H9 (cell line): ENCODE measurements at regions not wholly inside any gene's neighbourhood (a gene's known extent, or its start where the extent isn't known, plus 50 kb on each side); places are given as distances from the start of the nearest gene placed in this dataset.

Source experiments
- DNase-seq: peaks from one replicate; pipeline ENCODE4 v3.0.0-alpha.2; 2017
- H2AFZ ChIP-seq: one replicate; pipeline ENCODE4 v1.6.1; 2013; ENCODE audit warnings: mild to moderate bottlenecking, low read length, control low read depth, moderate library complexity
- H2AK5ac ChIP-seq: 2 replicates; pipeline ENCODE4 v1.6.1; 2013; ENCODE audit warnings: low read length, control low read depth, mixed read lengths; ENCODE audit not compliant: insufficient read length
- H2BK120ac ChIP-seq: one replicate; pipeline ENCODE4 v1.6.1; 2013; ENCODE audit warnings: low read depth, mild to moderate bottlenecking, low read length, control low read depth, inconsistent platforms; ENCODE audit not compliant: poor library complexity, severe bottlenecking
- H2BK12ac ChIP-seq: 2 replicates; pipeline ENCODE4 v1.6.1; 2013; ENCODE audit warnings: low read length, control low read depth, mixed read lengths, low read depth; ENCODE audit not compliant: insufficient read length
- H2BK15ac ChIP-seq: 2 replicates; pipeline ENCODE4 v1.6.1; 2013; ENCODE audit warnings: low read depth, low read length, control low read depth
- H2BK20ac ChIP-seq: one replicate; pipeline ENCODE4 v1.6.1; 2013; ENCODE audit warnings: low read depth, mild to moderate bottlenecking, low read length, control low read depth, inconsistent platforms; ENCODE audit not compliant: poor library complexity, severe bottlenecking
- H2BK5ac ChIP-seq: 2 replicates; pipeline ENCODE4 v1.6.1; 2013; ENCODE audit warnings: low read length, control low read depth, mixed read lengths; ENCODE audit not compliant: insufficient read length
- H3K14ac ChIP-seq: 2 replicates; pipeline ENCODE4 v1.6.1; 2013; ENCODE audit warnings: low read length, control low read depth; ENCODE audit not compliant: insufficient read depth
- H3K18ac ChIP-seq: 2 replicates; pipeline ENCODE4 v1.6.1; 2013; ENCODE audit warnings: low read depth, mild to moderate bottlenecking, mixed read lengths, low read length, control low read depth; ENCODE audit not compliant: insufficient read length
- H3K23ac ChIP-seq: 2 replicates; pipeline ENCODE4 v1.6.1; 2013; ENCODE audit warnings: low read length, control low read depth, mixed read lengths, low read depth; ENCODE audit not compliant: insufficient read length
- H3K23me2 ChIP-seq: 2 replicates; pipeline ENCODE4 v1.6.1; 2013; ENCODE audit warnings: low read depth, mild to moderate bottlenecking, mixed read lengths, low read length, control low read depth; ENCODE audit not compliant: insufficient read length, poor library complexity, severe bottlenecking
- H3K27ac ChIP-seq: 2 replicates; pipeline ENCODE4 v1.5.1; 2013; ENCODE audit warnings: low read length, control low read depth, mixed read lengths, low read depth; ENCODE audit not compliant: insufficient read length
- H3K27me3 ChIP-seq: 2 replicates; pipeline ENCODE4 v1.6.1; 2013; ENCODE audit warnings: low read length, control low read depth, inconsistent platforms; ENCODE audit not compliant: insufficient read depth
- H3K4ac ChIP-seq: 2 replicates; pipeline ENCODE4 v1.6.1; 2013; ENCODE audit warnings: low read depth, mild to moderate bottlenecking, control low read depth, inconsistent platforms, low read length, moderate library complexity
- H3K4me1 ChIP-seq: 2 replicates; pipeline ENCODE4 v1.6.1; 2013; ENCODE audit warnings: low read length, control low read depth, inconsistent platforms; ENCODE audit not compliant: insufficient read depth
- H3K4me2 ChIP-seq: 2 replicates; pipeline ENCODE4 v1.6.1; 2013; ENCODE audit warnings: low read length, control low read depth, mixed read lengths; ENCODE audit not compliant: insufficient read length, insufficient read depth
- H3K56ac ChIP-seq: 2 replicates; pipeline ENCODE4 v1.6.1; 2013; ENCODE audit warnings: low read depth, mild to moderate bottlenecking, mixed read lengths, low read length, control low read depth; ENCODE audit not compliant: insufficient read length
- H3K79me1 ChIP-seq: 2 replicates; pipeline ENCODE4 v1.6.1; 2013; ENCODE audit warnings: low read depth, mild to moderate bottlenecking, moderate library complexity, low read length, control low read depth, inconsistent platforms; ENCODE audit not compliant: insufficient read depth, poor library complexity, severe bottlenecking
- H3K79me2 ChIP-seq: 2 replicates; pipeline ENCODE4 v1.6.1; 2013; ENCODE audit warnings: low read length, control low read depth, inconsistent platforms; ENCODE audit not compliant: insufficient read depth
- H3K9ac ChIP-seq: 2 replicates; pipeline ENCODE4 v1.6.1; 2013; ENCODE audit warnings: low read length, control low read depth, mixed read lengths; ENCODE audit not compliant: insufficient read length; ENCODE audit errors: extremely low read depth
- H3K9me3 ChIP-seq: one replicate; pipeline ENCODE4 v1.6.1; 2013; ENCODE audit warnings: low read depth, low read length, inconsistent platforms; ENCODE audit not compliant: control insufficient read depth
- H3T11ph ChIP-seq: one replicate; pipeline ENCODE4 v1.6.1; 2013; ENCODE audit warnings: mild to moderate bottlenecking, low read length, control low read depth, inconsistent platforms
- H4K20me1 ChIP-seq: one replicate; pipeline ENCODE4 v1.6.1; 2013; ENCODE audit not compliant: control insufficient read depth, insufficient read length, insufficient read depth
- H4K5ac ChIP-seq: 2 replicates; pipeline ENCODE4 v1.6.1; 2013; ENCODE audit warnings: low read depth, mild to moderate bottlenecking, mixed read lengths, low read length, control low read depth; ENCODE audit not compliant: insufficient read length
- H4K8ac ChIP-seq: replicated peaks from 2 replicates; pipeline ENCODE4 v1.6.1; 2013; ENCODE audit warnings: low read length, control low read depth, mixed read lengths, low read depth; ENCODE audit not compliant: insufficient read length
- H4K91ac ChIP-seq: 2 replicates; pipeline ENCODE4 v1.6.1; 2013; ENCODE audit warnings: low read depth, mild to moderate bottlenecking, moderate library complexity, mixed read lengths, low read length, control low read depth; ENCODE audit not compliant: insufficient read length
- H3K27ac Mint-ChIP-seq, 3 experiments: 2 replicates in 2 of 3; 3 replicates in 1 of 3; pipeline ENCODE4 v1.8.0; 2020 to 2021; ENCODE audit warnings: mixed read lengths in 3 of 3, mild to moderate bottlenecking in 1 of 3, moderate library complexity in 1 of 3
- H3K27me3 Mint-ChIP-seq: 2 replicates; pipeline ENCODE4 v1.8.0; 2021; ENCODE audit warnings: low read depth, mild to moderate bottlenecking, moderate library complexity, mixed read lengths
- H3K36me3 Mint-ChIP-seq, 3 experiments: 2 replicates in 2 of 3; 3 replicates in 1 of 3; pipeline ENCODE4 v1.8.0; 2020 to 2021; ENCODE audit warnings: low read depth in 3 of 3, mixed read lengths in 3 of 3; ENCODE audit not compliant: insufficient read depth in 1 of 3
- H3K4me1 Mint-ChIP-seq, 2 experiments: 2 replicates each; pipeline ENCODE4 v1.8.0; 2020; ENCODE audit warnings: mixed read lengths in 2 of 2
- H3K4me3 Mint-ChIP-seq, 2 experiments: 2 replicates in 1 of 2; 3 replicates in 1 of 2; pipeline ENCODE4 v1.8.0; 2020 to 2021; ENCODE audit warnings: mild to moderate bottlenecking in 2 of 2, mixed read lengths in 2 of 2, moderate library complexity in 1 of 2
- H3K9me3 Mint-ChIP-seq, 2 experiments: 2 replicates in 1 of 2; 3 replicates in 1 of 2; pipeline ENCODE4 v1.8.0; 2020; ENCODE audit warnings: mild to moderate bottlenecking in 2 of 2, mixed read lengths in 2 of 2, moderate library complexity in 1 of 2
- CTCF ChIP-seq: fragments of 200-600 bp; sonication (generic); conservative IDR thresholded peaks from 3 replicates; pipeline ENCODE4 v1.8.0; 2021; ENCODE audit warnings: antibody characterized with exemption, mild to moderate bottlenecking
- WGBS: extraction: QIAGEN DNeasy Blood & Tissue Kit; methylation state at CpG from one replicate; pipeline ENCODE4 v1.1.7; 2013; ENCODE audit warnings: missing lambda C conversion rate, low lambda C conversion rate, mixed read lengths; ENCODE audit not compliant: insufficient read length; ENCODE audit errors: extremely low coverage; 5-methylcytosine and 5-hydroxymethylcytosine counted together

DNA sequence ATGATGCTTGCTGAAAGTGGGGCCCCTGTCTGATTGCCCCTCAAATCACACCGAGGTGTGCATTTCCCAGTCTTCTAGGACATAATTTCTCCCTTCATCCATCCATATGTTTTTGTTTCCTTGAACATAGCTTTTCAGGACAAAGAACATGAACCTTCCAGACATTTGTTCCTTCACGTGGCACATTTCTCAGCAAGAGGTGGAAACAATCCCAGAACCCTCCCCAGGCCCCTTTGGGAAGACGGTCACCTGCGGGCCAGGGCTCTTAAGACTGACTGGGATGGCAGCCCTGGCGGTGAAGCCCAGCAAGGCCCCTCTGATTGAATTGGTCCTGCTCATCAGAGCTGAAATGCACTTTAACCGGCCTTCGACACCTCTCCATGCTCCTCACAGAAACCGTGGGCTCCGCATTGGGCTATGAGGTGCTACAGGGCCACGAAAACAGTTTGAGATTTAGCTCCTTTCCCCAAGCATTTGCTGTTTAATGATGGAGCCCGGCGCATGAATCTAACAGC is 522.5 kb upstream of the DPP6 start:
- Histone ChIP-seq H3K56ac (no peak overlapping the region), H3K4me2 (no peak overlapping the region), H3K9ac (no peak overlapping the region), H3K23ac (no peak overlapping the region), H3K9me3 (peaks cover 30% of the 10 kb centered on the region), H3K27ac (no peak overlapping the region), H3K18ac (no peak overlapping the region), H3K79me2 (no peaks in the 10 kb centered on the region), H4K91ac (no peak overlapping the region), H2BK12ac (no peak overlapping the region), H2BK20ac (no peak overlapping the region), H4K8ac (no peak overlapping the region), H3K14ac (no peak overlapping the region), H4K5ac (no peak overlapping the region), H3K4me1 (no peaks in the 10 kb centered on the region), H3K4ac (no peak overlapping the region), H2AFZ (no peak overlapping the region), H2BK15ac (no peak overlapping the region), H3T11ph (no peak overlapping the region), H4K20me1 (no peaks in the 10 kb centered on the region), H3K23me2 (no peaks in the 10 kb centered on the region), H3K27me3 (no peaks in the 10 kb centered on the region), H3K79me1 (no peaks in the 10 kb centered on the region), H2BK120ac (no peak overlapping the region), H2BK5ac (no peak overlapping the region), H2AK5ac (no peak overlapping the region)
- Mint-ChIP-seq H3K4me3 (no peak overlapping the region), H3K36me3 (peaks cover 14 to 30% (median 28%) of the 10 kb centered on the region in 3 experiments; a peak in 6 of 7 replicates), H3K27ac (no peak overlapping the region), H3K4me1 (no peaks in the 10 kb centered on the region), H3K27me3 (peaks cover 2% of the 10 kb centered on the region; the same call in 1 of the 2 replicates), H3K9me3 (peaks cover 89 to 94% of the 10 kb centered on the region in 2 experiments)
- no peak for DNase-seq
- WGBS = no CpG with 5 or more reads among the region's 12 CpGs
- TF ChIP-seq CTCF = no peak
